NT2/D1 (cell line): ENCODE measurements at regions not wholly inside any gene's neighbourhood (a gene's known extent, or its start where the extent isn't known, plus 50 kb on each side); places are given as distances from the start of the nearest gene placed in this dataset.

Experiments used
- YY1 ChIP-seq: IDR thresholded peaks from 2 replicates; pipeline ENCODE4 v1.6.1; 2011; ENCODE audit not compliant: insufficient read length, insufficient read depth
- ZNF274 ChIP-seq: IDR thresholded peaks from 2 replicates; pipeline ENCODE4 v1.6.1; 2011; ENCODE audit warnings: mild to moderate bottlenecking, low read depth, low read length

DNA sequence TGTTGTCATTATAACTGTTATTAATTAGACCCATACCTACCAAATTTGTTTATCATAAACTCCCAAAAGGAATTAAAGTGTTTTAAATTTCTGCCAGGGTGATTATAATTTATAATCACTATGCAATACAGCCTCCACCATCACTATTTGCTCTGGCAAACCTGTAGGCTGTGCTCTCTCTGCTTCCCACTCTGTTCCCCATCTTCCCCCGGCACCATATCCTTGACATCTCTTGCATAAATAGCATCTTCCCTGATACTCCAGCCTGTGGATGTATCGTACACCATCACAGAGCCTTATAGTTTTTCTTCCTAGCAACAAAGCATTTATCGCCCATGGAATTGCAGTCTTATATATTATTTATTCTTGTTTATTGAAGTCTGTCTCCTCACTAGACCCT, 181.5 kb upstream of the TSC22D1 start:
- no peak for TF ChIP-seq ZNF274
- TF ChIP-seq YY1 = no peak
